IPS-NIHi11 (cell line): ENCODE measurements at regions not wholly inside any gene's neighbourhood (a gene's known extent, or its start where the extent isn't known, plus 50 kb on each side); places are given as distances from the start of the nearest gene placed in this dataset.
"Not testable (repeated sequence)": the region's sequence is repeated elsewhere in the genome, so short reads cannot be mapped to it uniquely, and the experiment has no call there.

Experiments
- DNase-seq: peaks from one replicate; pipeline ENCODE4 v3.0.0; 2012; ENCODE audit warnings: mixed read lengths, low spot score

DNA sequence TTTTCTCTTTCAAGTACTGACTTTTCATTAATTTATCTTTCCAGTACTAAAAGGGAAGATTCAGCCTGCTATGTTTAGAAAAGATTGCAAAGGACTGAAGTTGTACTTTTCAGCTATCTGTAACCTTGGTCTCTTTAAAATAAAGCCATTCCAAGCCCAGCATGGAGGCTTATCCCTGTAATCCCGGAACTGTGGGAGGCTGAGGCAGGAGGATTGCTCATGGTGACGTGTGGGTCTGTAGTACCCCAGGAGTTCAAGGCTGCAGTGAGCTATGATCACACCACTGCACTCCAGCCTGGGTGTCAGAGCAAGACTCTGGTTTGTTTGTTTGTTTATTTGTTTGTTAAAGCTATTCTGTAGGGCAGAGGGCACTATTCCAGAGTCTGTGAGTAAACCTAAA, 50.6 kb upstream of the TMEM170B start:
- DNase-seq = no peak

DNA sequence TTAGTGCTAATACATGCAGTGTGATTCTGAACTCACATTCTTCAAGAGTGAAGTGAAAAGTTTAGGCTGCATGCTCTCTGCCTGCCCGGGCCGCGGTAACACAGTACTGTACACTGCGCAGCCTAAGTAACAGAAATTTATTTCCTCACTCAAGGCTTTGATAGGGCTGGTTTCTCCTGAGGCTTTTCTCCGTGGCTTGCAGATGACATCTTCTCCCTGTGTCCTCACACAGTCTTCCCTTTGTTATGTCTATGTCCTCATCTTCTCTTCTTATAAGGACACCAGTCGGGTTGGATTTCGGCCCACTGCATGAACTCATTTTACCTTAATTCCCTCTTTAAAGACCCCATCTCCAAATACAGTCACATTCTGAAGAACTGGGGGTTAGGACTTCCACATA, 51.1 kb upstream of the TMEM170B start:
- DNase-seq = no peak

DNA sequence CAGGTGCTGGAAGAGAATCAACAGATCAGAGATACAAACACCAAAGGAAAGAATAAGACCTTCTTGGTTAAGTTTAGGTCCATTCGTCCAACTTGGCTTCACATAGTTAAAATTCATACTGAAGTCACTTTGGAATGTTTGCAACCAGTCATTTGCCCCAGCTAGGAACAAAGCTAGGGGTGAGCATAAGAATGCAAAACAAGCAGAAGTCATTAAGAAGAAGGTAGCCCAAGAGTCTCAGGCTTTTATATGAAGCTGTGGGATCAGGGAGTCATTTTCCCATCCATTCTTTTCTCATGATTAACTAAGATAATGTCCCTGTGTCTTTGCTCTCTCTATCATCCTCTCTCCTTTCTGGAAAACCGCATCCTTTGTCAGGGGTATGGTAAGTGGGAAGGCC, 51.5 kb upstream of the TMEM170B start:
- DNase-seq = no peak

DNA sequence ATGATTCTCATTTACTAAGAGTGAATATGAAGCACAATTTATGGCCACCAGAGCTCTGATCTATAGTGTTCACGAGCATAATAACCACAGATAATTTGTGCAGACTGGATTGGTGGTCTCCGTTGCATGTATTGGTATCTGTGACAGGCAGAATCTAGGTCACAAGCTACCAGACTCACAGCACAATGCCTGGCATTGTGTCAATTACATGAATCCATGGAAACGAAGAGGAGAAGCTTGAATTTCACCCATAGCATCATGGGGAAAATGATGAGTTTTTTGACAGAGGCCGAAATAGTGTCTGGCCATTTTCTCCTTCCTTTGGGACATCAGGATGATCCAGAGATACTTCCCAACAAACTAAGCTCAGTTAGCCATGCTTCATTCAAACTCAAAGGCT, 52.3 kb upstream of the TMEM170B start:
- no peak for DNase-seq

- no peak for DNase-seq
Observed at GRCh38 chr6:11484441-11484840, 53.1 kb upstream of the TMEM170B start.

DNA sequence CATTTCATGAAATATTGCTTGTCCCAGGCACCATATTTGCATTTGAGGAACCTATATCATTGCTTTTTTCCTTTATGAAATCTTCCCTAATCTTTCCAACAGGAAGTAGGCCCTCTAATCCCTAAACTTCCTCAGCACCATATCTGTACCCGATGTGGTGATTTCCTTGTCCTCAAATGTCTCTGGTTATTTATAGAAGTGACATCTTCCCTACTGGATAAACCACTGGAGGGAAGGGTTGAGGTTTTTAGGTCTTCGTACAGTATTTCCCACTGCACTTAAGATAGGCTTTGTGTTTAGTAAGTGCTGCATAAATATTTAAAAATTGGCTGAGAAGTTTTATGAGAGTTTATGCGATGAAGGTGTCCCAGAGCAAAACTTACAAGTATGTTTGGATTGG, 54.9 kb upstream of the TMEM170B start:
- DNase-seq = no peak

- DNase-seq = no peak
Observed at GRCh38 chr6:11480541-11480940, 57.0 kb upstream of the TMEM170B start.

GRCh38 chr6:11479296-11479695, 58.3 kb upstream of the TMEM170B start:
- DNase-seq = no peak

GRCh38 chr6:11478586-11478985, 59.0 kb upstream of the TMEM170B start:
- no peak for DNase-seq

- DNase-seq = no peak
Observed at GRCh38 chr6:11475016-11475415, 62.5 kb upstream of the TMEM170B start.

DNA sequence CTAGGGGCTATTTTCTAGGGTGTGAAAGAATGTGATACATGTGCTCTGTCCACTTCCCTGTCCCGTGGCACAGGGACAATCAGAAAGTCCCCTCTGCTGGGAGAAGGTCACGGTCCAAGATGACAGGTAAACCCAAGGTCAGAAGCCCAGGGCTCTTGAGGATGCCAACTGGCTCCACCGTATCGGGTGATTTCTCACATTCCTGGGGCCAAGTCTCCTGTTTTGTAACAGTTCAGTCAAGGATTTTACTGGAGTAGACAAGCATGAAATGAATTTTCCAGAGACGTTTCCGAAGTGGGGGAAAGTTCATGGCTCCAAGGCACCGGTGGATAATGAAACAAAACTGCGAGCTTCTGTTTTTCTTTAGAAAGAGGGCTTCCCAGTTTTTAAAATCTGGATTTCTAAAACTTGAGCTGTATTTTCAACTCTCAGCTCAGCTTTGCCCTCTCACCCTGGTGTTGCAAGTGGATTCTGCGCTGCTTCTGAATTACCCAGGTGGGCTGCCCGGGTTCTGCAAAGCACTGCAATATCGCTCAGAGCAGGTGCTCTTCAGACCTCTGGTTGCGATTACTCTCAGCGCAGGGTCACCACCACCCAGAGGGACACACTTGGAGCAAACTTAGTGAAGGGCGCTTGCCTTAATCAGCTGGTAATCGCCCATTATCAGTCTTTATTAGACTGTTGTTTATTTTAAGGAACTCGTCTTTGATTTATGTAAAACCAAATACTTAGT, 64.4 kb upstream of the TMEM170B start:
- no peak for DNase-seq

- DNase-seq = no peak
Observed at GRCh38 chr6:11471261-11471660, 66.3 kb upstream of the TMEM170B start.

- no peak for DNase-seq
Observed at GRCh38 chr6:11469684-11470083, 67.9 kb upstream of the TMEM170B start.

DNA sequence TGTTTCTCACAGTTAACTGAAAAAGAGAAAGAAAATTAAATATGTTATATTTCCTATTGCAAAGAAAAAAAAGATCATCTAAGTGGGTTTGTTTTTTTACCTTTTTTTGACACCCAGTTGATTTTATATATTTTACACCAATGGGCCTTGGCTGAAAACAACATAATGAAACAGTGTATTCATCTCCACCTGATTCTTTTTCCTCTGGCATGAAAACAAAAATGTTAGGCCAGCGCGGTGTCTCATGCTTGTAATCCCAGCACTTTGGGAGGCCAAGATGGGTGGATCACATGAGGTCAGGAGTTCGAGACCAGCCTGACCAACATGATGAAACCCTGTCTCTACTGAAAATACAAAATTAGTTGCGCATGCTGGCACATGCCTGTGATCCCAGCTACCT, 69.3 kb upstream of the TMEM170B start:
- not testable (repeated sequence) for DNase-seq

- DNase-seq = no peak
Observed at GRCh38 chr6:11467364-11467763, 70.2 kb upstream of the TMEM170B start.

GRCh38 chr6:11463398-11463780, 74.2 kb upstream of the TMEM170B start:
- DNase-seq = no peak

- DNase-seq = no peak
Observed at GRCh38 chr6:11462742-11463397, 74.7 kb upstream of the TMEM170B start.

- no peak for DNase-seq
Observed at GRCh38 chr6:11460837-11461661, 76.5 kb upstream of the TMEM170B start.

DNA sequence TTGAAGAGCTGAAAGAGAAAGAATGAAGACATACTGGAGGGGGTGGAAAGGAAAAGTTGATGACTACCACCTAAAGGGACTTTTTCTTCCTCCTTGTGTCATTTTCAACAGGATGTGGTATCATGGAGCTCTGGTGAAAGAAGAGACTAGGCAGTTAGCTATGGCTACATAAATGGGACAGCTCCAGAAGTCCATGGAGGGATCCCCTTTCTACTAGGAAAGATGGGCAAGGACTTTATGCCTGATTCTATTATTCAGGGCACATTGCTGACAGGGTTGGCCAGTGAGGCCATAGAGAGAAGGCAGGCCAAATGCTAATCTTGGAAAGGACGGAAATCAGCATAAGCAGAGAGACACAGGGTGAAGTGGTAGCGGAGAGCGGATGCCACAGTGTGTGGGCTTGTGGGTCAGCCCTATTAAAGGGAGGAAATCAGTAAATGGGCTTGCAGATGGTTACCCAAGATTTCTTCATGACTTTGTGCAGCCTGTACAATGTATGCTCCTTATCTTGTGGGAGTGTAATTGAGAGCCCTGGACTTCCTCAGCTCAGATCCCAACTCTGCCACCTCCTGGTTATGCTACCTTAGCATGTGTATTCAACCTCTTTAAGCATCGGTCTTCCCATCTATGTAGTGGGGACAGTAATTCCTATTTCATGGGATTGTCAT, 77.4 kb upstream of the TMEM170B start:
- no peak for DNase-seq

DNA sequence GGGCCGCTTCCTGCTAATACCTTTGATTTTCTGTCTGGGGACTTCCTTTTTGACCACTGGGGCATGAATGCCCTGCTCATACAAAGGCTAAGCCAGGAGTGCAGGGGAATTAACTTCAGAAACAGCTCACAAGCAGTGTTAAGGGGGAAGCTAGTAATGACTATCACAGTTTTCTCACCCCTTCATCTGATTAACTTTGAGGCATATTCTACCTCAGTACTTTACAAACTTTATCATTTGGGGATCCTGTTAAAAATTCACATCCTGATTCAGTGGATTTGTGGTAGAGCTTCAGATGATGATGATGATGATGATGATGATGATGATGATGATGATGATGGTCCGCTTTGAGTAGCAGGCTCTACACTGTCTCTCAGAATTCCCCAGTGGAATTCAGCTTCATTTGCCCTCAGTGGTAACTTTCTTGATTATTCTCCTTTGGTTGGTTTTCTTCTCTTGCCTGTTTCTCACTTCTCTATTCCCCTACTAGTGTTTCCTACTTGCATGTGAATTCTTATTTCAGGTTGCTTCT, 78.4 kb upstream of the TMEM170B start:
- DNase-seq = no peak

GRCh38 chr6:11458509-11458908, 79.0 kb upstream of the TMEM170B start:
- no peak for DNase-seq

DNA sequence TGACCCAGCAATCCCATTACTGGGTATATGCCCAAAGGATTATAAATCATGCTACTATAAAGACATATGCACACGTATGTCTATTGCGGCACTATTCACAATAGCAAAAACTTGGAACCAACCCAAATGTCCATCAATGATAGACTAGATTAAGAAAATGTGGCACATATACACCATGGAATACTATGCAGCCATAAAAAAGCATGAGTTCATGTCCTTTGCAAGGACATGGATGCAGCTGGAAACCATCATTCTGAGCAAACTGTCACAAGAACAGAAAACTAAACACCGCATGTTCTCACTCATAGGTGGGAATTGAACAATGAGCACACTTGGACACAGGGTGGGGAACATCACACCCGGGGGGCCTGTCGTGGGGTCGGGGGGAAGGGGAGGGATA, 80.1 kb upstream of the TMEM170B start:
- not testable (repeated sequence) for DNase-seq
